ENCODE measurements at regions not wholly inside any gene's neighbourhood (a gene's known extent, or its start where the extent isn't known, plus 50 kb on each side); places are given as distances from the start of the nearest gene placed in this dataset.

DNA sequence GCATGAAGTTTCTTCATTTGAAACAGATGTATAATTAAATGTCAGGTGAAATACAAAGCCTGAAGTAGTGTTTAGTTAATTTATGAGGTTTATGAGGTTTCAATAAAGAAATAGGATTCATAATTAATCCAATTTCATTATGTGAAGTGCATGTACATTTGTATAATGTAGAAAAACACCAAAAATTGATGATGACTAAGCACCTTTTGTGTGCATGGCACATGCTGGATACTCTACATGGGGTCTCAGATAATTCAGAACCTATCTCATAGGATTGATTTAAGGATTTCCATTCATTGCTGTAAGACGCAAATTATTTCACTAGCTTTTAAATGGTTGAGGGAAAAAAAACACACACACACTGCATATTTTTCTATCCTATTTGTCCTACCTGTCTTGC lies 143.9 kb downstream of the ESM1 start:
- no peak for DNase-seq
- no peak overlapping the region for H3K4me3 Mint-ChIP-seq
- no peak overlapping the region for H3K27ac Mint-ChIP-seq
- H3K4me1 Mint-ChIP-seq, result peaks cover 12% of the 10 kb centered on the region
- peaks cover 2% of the 10 kb centered on the region for H3K27me3 Mint-ChIP-seq
- H3K36me3 Mint-ChIP-seq (ENCODE audit: low read depth), result no peaks in the 10 kb centered on the region
- ChIA-PET POLR2A (no interaction called here), CTCF (interaction anchor here (4.2 kb wide), 1 partner anchor 325 kb away, joined by 16 read pairs; the partner anchor contains the start of gene SNX18)
- H3K9me3 Mint-ChIP-seq, result no peaks in the 10 kb centered on the region

DNA sequence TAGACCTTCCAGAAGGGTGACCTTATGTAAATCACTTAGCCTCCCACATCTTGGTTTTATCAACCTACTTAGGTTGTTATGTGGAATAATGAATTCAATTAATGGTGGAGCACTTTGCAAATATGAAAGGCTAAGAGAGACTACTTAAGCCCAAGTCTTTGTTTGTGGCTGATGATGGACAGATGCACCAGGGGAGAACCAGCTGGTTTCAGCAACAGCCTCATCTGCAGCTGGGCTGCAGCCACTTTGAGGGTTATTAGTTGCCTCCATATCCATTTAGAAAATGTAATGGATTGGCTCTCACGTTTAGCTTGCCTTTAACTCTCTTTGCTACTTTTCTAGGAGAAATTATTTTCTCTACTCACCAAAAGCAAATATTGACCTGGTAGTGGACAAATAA lies 146.6 kb downstream of the ESM1 start:
- Mint-ChIP-seq H3K27ac (no peak overlapping the region), H3K4me1 (peaks cover 10% of the 10 kb centered on the region), H3K9me3 (no peaks in the 10 kb centered on the region), H3K4me3 (no peak overlapping the region), H3K27me3 (peaks cover 7% of the 10 kb centered on the region), H3K36me3 (ENCODE audit: low read depth) (peaks cover 4% of the 10 kb centered on the region)
- DNase-seq, result no peak
- ChIA-PET CTCF (interaction anchor here (4.2 kb wide), 1 partner anchor 322 kb away, joined by 16 read pairs; the partner anchor contains the start of gene SNX18), POLR2A (interaction anchor here (1.6 kb wide), 1 partner anchor 322 kb away, joined by 5 read pairs; the partner anchor contains the start of gene SNX18)

DNA sequence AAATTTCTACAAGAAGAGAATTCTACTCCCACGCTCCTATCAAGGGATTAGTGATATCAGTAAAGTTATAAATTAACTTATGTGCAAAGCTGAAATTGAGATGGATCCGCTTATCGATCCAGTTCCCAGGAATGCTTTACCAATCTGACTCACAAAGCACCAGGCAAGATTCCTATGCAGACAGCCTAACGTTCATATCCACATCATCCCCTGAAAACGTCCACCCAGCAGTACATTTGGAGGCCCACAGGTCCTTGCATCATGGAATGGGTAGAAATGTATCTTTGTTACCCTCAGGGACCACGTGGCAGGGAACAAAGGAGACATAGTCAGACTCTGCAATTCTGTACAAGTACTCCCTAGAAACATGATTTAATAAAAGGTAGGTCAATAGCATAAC lies 147.4 kb downstream of the ESM1 start:
- H3K9me3 Mint-ChIP-seq, result no peaks in the 10 kb centered on the region
- ChIA-PET CTCF (interaction anchor here (4.2 kb wide), 1 partner anchor 321 kb away, joined by 16 read pairs; the partner anchor contains the start of gene SNX18), POLR2A (interaction anchor here (1.4 kb wide), 1 partner anchor 299 kb away, joined by 3 read pairs; no protein-coding TSS in a partner anchor)
- H3K4me3 Mint-ChIP-seq, result no peak overlapping the region
- H3K27ac Mint-ChIP-seq, result no peak overlapping the region
- peaks cover 15% of the 10 kb centered on the region for H3K4me1 Mint-ChIP-seq
- DNase-seq, result no peak
- peaks cover 7% of the 10 kb centered on the region for H3K27me3 Mint-ChIP-seq
- H3K36me3 Mint-ChIP-seq (ENCODE audit: low read depth), result peaks cover 4% of the 10 kb centered on the region

DNA sequence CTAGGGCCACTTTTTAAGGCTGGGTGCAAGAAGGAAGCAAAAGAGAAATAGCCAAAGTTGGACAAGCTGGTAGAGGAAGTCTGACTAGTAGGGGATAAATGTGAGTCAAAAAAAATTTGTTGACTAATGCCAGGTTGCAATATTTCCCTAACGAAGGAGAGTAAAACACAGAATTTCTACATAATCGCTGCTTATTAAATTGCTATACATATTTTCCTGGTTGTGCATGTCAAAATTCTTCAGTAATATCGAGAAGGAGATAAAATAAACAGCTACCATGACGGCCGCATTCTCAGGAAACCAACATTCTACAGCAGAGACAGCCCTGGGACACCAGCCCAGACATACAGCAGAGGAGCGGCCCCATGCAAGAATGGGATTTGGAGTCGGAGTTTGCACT lies 148.3 kb downstream of the ESM1 start:
- peaks cover 4% of the 10 kb centered on the region for H3K36me3 Mint-ChIP-seq (ENCODE audit: low read depth)
- DNase-seq, result no peak
- peaks cover 17% of the 10 kb centered on the region for H3K4me1 Mint-ChIP-seq
- H3K4me3 Mint-ChIP-seq, result no peak overlapping the region
- ChIA-PET POLR2A (interaction anchor here (1.4 kb wide), 1 partner anchor 298 kb away, joined by 3 read pairs; no protein-coding TSS in a partner anchor), CTCF (interaction anchor here (0.7 to 3.0 kb wide), 2 partner anchors 319 to 636 kb away, joined by 3 to 9 read pairs; partner anchors contain the start of gene SNX18)
- no peaks in the 10 kb centered on the region for H3K9me3 Mint-ChIP-seq
- no peak overlapping the region for H3K27ac Mint-ChIP-seq
- peaks cover 7% of the 10 kb centered on the region for H3K27me3 Mint-ChIP-seq

DNA sequence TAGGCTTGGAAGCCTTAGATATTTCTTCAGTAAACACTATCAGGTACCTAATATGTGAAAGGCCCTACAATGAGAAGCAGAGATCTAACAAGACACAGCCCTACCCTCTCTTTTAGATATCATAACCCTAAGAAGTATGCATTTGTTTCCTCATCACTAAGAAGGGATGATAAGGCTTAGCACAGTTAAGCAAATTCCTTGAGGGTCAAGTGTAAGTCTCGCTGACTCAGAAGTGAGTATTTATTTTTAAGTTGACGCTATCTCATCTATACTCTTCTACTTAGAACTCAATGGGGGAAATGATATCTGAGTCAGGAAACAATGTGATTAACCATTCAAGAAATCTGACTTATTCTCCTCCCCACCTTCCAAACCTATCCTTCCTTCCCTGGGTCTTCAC lies 149.7 kb downstream of the ESM1 start:
- Mint-ChIP-seq H3K4me1 (peaks cover 17% of the 10 kb centered on the region), H3K36me3 (ENCODE audit: low read depth) (peaks cover 4% of the 10 kb centered on the region), H3K27me3 (peaks cover 12% of the 10 kb centered on the region), H3K4me3 (no peak overlapping the region), H3K9me3 (no peaks in the 10 kb centered on the region), H3K27ac (no peak overlapping the region)
- ChIA-PET CTCF (interaction anchor here (3.0 kb wide), 1 partner anchor 318 kb away, joined by 9 read pairs; the partner anchor contains the start of gene SNX18), POLR2A (no interaction called here)
- DNase-seq, result no peak

DNA sequence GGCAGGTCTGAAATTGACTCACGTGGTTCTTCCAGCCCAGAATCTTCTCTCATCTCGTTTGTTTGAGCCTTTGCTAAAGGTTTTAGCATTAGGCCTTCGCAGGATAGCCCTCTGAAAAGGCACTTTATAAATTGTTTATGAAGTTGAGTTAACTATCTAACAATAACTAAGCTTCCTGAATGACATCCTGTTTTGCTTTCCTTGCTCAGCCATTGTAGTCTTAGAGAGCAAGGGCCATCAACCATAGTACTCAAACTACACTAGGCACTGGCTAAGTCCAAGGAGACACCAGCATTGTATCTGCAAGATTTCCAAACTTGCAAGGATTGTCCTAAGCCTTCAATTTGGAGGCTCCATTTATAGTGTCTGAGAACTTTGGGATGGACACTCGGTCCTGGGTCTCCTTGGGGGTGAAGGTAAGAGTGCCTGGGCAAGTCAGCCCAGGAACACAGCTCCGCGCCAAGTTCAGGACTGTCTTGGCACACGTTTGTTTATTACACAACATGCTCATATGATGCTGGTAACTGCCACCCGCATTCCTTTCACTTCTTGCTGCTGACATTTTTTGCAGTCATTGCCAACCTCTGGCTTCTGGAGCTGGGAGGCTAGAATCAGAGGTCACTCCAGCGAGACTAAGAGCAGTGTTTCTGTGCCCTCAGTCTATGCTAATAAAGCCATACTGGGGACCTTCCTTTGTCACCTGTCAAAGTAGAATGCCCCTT lies 151.1 kb downstream of the ESM1 start:
- ChIA-PET POLR2A (no interaction called here), CTCF (interaction anchor here (2.7 to 3.0 kb wide), 2 partner anchors 10 to 317 kb away, joined by 8 to 9 read pairs; partner anchors contain the start of gene SNX18)
- peaks cover 16% of the 10 kb centered on the region for H3K27me3 Mint-ChIP-seq
- no peaks in the 10 kb centered on the region for H3K9me3 Mint-ChIP-seq
- peaks cover 17% of the 10 kb centered on the region for H3K4me1 Mint-ChIP-seq
- no peak for DNase-seq
- no peak overlapping the region for H3K4me3 Mint-ChIP-seq
- H3K27ac Mint-ChIP-seq, result no peak overlapping the region
- peaks cover 4% of the 10 kb centered on the region for H3K36me3 Mint-ChIP-seq (ENCODE audit: low read depth)

DNA sequence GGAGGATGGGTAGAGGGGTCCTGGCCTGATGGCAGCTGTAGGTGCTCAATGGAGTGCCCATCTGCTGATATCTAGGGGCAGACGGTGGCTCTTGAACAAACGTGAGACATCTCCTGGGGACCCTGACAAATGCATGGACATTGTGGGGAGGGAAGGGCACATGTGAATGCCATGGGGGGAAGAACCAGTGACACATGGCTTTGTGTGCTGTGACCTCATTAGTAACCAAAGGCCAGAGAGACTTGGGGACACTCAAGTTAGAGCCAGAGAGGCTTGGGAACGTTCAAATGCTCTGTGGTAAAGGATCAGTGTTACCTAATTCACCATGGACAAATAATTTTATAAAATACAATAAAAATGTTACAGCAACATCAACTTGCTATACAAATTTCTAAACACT lies 151.8 kb downstream of the ESM1 start:
- DNase-seq, result no peak
- CTCF ChIA-PET, result interaction anchor here (2.7 kb wide), 1 partner anchor 11 kb away, joined by 8 read pairs; no protein-coding TSS in a partner anchor
- H3K9me3 Mint-ChIP-seq, result no peaks in the 10 kb centered on the region
- POLR2A ChIA-PET, result no interaction called here
- peaks cover 17% of the 10 kb centered on the region for H3K27me3 Mint-ChIP-seq
- H3K27ac Mint-ChIP-seq, result no peak overlapping the region
- peaks cover 4% of the 10 kb centered on the region for H3K36me3 Mint-ChIP-seq (ENCODE audit: low read depth)
- H3K4me3 Mint-ChIP-seq, result no peak overlapping the region
- H3K4me1 Mint-ChIP-seq, result peaks cover 17% of the 10 kb centered on the region

DNA sequence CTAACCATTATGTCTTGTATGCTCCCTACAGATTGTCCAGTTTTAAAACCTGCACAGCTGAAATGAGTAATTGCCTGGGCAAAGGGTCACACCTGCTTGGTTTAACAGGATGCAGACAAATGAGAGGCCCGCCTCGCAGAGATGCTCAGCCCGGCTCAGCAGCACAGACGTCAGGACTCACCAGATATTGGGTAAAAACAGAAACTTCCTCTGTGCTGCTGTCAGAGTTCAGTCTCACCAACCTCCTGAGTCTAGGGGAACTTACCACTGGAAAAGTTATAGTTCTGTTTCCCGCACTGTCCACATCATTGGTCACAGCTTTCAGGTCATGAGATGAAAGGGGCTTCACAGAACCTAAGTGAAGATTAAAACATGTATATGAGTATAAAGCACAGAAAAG lies 152.5 kb downstream of the ESM1 start:
- no peak overlapping the region for H3K27ac Mint-ChIP-seq
- H3K36me3 Mint-ChIP-seq (ENCODE audit: low read depth), result peaks cover 4% of the 10 kb centered on the region
- no peak for DNase-seq
- peaks cover 17% of the 10 kb centered on the region for H3K27me3 Mint-ChIP-seq
- CTCF ChIA-PET, result interaction anchor here (2.7 kb wide), 1 partner anchor 12 kb away, joined by 8 read pairs; no protein-coding TSS in a partner anchor
- H3K4me3 Mint-ChIP-seq, result no peak overlapping the region
- no peaks in the 10 kb centered on the region for H3K9me3 Mint-ChIP-seq
- POLR2A ChIA-PET, result no interaction called here
- peaks cover 17% of the 10 kb centered on the region for H3K4me1 Mint-ChIP-seq

DNA sequence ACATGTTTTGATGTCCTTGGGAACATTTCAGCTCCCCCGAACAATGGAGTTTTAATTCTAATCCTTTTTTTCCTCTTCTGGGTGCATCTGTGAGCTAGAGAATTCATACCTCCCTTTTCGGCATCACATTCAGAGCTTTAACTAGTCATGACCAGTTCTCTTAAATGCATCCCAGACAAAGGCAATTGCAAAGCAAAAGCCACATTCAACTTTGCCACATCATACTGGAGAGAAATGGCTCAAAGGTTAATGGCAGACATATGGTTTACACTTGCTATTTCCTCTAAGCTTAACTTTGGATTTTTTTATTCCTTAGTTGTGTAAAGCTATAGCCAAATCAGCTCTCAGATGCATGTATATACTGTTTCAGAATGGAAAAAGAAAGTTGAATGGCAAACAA lies 153.3 kb downstream of the ESM1 start:
- Mint-ChIP-seq H3K4me1 (peaks cover 17% of the 10 kb centered on the region), H3K9me3 (no peaks in the 10 kb centered on the region), H3K4me3 (no peak overlapping the region), H3K27ac (no peak overlapping the region), H3K36me3 (ENCODE audit: low read depth) (peaks cover 4% of the 10 kb centered on the region), H3K27me3 (peaks cover 21% of the 10 kb centered on the region)
- CTCF ChIA-PET, result interaction anchor here (2.7 kb wide), 1 partner anchor 12 kb away, joined by 8 read pairs; no protein-coding TSS in a partner anchor
- POLR2A ChIA-PET, result no interaction called here
- no peak for DNase-seq

DNA sequence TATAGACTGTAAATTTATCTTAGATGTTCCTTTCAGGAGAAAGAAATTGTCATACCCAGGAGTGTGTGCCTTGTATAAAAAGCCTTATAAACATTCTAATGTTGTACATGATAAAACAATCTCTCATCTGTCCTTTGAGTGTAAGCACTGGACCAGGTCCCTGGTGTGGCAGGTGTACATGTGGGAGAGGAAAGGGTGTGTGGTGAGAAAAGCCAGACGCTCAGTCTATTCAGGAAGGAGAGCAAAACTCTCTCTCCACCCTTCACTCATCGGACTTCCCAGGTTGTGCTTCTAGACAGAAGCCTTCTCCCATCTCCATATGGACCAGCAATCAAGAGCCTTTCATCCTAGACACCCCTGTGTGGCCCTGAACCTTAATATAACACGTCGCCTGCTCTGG lies 154.2 kb downstream of the ESM1 start:
- ChIA-PET POLR2A (no interaction called here), CTCF (no interaction called here)
- no peak for DNase-seq
- peaks cover 4% of the 10 kb centered on the region for H3K36me3 Mint-ChIP-seq (ENCODE audit: low read depth)
- no peaks in the 10 kb centered on the region for H3K9me3 Mint-ChIP-seq
- H3K27me3 Mint-ChIP-seq, result peaks cover 23% of the 10 kb centered on the region
- H3K27ac Mint-ChIP-seq, result no peak overlapping the region
- peaks cover 17% of the 10 kb centered on the region for H3K4me1 Mint-ChIP-seq
- H3K4me3 Mint-ChIP-seq, result no peak overlapping the region

DNA sequence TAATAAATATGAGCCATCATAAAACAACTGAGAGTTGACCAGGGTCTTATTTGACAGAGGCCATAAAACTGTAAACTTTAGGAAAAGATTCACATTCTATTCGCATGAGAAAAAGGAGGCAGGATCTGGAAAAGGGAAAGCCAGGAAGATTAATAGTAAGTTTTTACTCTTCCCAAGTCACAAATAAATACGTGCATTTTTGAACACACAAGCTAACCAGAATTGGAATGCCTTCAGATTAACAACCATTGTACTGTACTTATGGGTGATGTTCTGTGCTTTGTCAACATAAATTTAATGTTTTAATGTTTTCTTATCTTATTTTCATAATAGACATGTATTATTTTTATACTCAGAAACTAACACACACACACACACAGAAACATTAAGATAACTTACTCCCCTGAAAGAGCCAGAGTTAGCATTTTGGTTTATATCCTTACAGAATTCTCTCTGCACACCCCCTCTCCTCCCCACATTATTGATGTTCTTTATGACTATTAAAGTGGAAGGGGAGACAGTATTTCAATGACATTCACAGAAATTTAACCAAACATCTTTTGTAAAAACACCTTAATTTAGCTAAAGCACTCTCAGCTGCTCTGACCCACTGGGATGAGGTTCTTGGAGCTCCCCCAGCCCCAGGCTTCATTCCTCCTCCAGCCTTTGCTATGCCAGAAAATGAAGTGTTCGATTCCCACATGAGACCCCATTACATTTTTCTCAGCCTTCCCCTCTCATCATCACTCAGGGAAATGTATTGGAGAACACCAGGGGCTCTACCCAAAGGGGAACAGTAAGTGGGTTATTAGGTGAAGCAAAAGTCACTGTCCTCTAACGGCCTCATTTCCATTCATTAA lies 155.5 kb downstream of the ESM1 start:
- ChIA-PET CTCF (interaction anchor here (1.4 kb wide), 1 partner anchor 340 kb away, joined by 4 read pairs; no protein-coding TSS in a partner anchor), POLR2A (no interaction called here)
- Mint-ChIP-seq H3K36me3 (ENCODE audit: low read depth) (no peaks in the 10 kb centered on the region), H3K4me1 (peaks cover 17% of the 10 kb centered on the region), H3K27ac (no peak overlapping the region), H3K9me3 (peaks cover 2% of the 10 kb centered on the region), H3K4me3 (no peak overlapping the region), H3K27me3 (peaks cover 23% of the 10 kb centered on the region)
- no peak for DNase-seq

DNA sequence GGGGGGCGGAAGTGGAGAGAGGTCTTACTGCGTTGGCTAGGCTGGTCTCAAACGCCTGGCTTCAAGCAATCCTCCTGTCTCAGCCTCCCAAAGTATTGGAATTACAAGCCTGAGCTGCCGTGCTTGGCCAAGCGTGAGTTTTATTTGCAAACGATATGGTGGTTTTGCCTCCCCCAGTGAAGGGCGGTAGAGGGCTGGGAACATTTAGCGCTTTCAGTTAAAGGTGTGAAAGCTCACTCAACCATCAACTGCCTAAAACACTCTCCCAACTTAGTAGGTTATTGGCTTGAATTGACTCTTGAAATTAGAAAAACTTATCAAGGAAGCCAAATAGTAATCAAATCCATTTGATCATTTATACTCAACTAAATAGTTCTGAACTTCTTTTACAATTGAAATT lies 156.3 kb downstream of the ESM1 start:
- H3K4me1 Mint-ChIP-seq, result peaks cover 11% of the 10 kb centered on the region
- DNase-seq, result no peak
- peaks cover 2% of the 10 kb centered on the region for H3K9me3 Mint-ChIP-seq
- no peaks in the 10 kb centered on the region for H3K36me3 Mint-ChIP-seq (ENCODE audit: low read depth)
- POLR2A ChIA-PET, result no interaction called here
- no peak overlapping the region for H3K4me3 Mint-ChIP-seq
- H3K27ac Mint-ChIP-seq, result no peak overlapping the region
- peaks cover 23% of the 10 kb centered on the region for H3K27me3 Mint-ChIP-seq
- CTCF ChIA-PET, result interaction anchor here (1.4 kb wide), 1 partner anchor 16 kb away, joined by 6 read pairs; no protein-coding TSS in a partner anchor

DNA sequence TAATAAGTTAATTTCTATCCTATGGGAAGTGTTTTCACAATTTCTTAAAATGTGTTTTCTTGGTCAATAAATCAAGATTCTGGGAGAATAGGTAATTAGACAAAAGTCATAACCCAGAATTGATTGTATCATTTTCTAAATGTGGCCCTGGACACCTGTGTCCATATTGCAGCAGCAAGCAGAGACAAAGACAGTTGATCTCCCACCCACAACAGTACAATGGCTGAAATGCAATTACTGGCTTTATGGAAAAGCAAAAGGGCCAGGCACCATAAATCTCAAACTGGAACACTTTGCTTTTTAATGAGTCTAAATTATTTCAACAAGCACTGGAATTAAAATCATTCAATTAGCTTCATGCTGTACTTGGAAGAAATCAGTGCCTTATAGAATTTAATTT lies 157.2 kb downstream of the ESM1 start:
- no peaks in the 10 kb centered on the region for H3K36me3 Mint-ChIP-seq (ENCODE audit: low read depth)
- DNase-seq, result no peak
- peaks cover 23% of the 10 kb centered on the region for H3K27me3 Mint-ChIP-seq
- ChIA-PET CTCF (interaction anchor here (1.4 kb wide), 1 partner anchor 17 kb away, joined by 6 read pairs; no protein-coding TSS in a partner anchor), POLR2A (no interaction called here)
- H3K9me3 Mint-ChIP-seq, result peaks cover 2% of the 10 kb centered on the region
- no peak overlapping the region for H3K27ac Mint-ChIP-seq
- H3K4me3 Mint-ChIP-seq, result no peak overlapping the region
- peaks cover 4% of the 10 kb centered on the region for H3K4me1 Mint-ChIP-seq
